Panc1 (cell line): ENCODE measurements at regions not wholly inside any gene's neighbourhood (a gene's known extent, or its start where the extent isn't known, plus 50 kb on each side); places are given as distances from the start of the nearest gene placed in this dataset.

Source experiments
- ATAC-seq: fragments of 200-7000 bp; cut with Tn5 transposase; 2 replicates; pipeline ENCODE4 v1.9.1; 2020; ENCODE audit warnings: mild to moderate bottlenecking, moderate library complexity
- BruUV-seq: library from RNA; stranded (reverse); fragments of 400-500 nt; replicated peaks from 2 replicates; lab custom pipeline; 2021; lab: Mats Ljungman, UMichigan
- CTCF ChIA-PET: fragments of 300-600 bp; sonication (Branson Sonifier 250); formaldehyde crosslinking; loops from one replicate; lab custom pipeline; 2022; ENCODE audit warnings: antibody characterized with exemption; lab: Charles Lee
- POLR2A ChIA-PET: fragments of 300-600 bp; sonication (Branson Sonifier 250); formaldehyde crosslinking; loops from one replicate; lab custom pipeline; 2022; ENCODE audit warnings: antibody characterized with exemption; lab: Charles Lee
- DNase-seq: peaks from one replicate; pipeline ENCODE4 v3.0.0-alpha.2; 2010; ENCODE audit warnings: low read depth, low spot score
- H3K27ac ChIP-seq: 2 replicates; pipeline ENCODE4 v1.5.1; 2011; ENCODE audit warnings: mild to moderate bottlenecking, low read length, inconsistent platforms
- H3K27me3 ChIP-seq: fragments of 200-500 bp; sonication (Bioruptor generic); 2 replicates; pipeline ENCODE4 v1.6.0; 2014; ENCODE audit warnings: low read length, inconsistent platforms; ENCODE audit not compliant: control insufficient read depth, insufficient read depth
- H3K36me3 ChIP-seq: fragments of 200-500 bp; sonication (Bioruptor generic); 2 replicates; pipeline ENCODE4 v1.5.1; 2014; ENCODE audit warnings: inconsistent platforms, mild to moderate bottlenecking, low read length, moderate library complexity; ENCODE audit not compliant: control insufficient read depth, insufficient read depth
- H3K4me1 ChIP-seq: 2 replicates; pipeline ENCODE4 v1.5.1; 2011; ENCODE audit warnings: inconsistent platforms, mild to moderate bottlenecking, low read length, moderate library complexity; ENCODE audit not compliant: control insufficient read depth, insufficient read depth
- H3K4me3 ChIP-seq, 2 experiments: 2 replicates each; pipeline ENCODE4 v1.5.1; 2011 to 2012; ENCODE audit warnings: low read depth in 2 of 2, low read length in 2 of 2, mild to moderate bottlenecking in 2 of 2, inconsistent platforms in 1 of 2, moderate library complexity in 1 of 2
- H3K9me3 ChIP-seq: fragments of 200-500 bp; sonication (Bioruptor generic); 2 replicates; pipeline ENCODE4 v1.5.1; 2014; ENCODE audit warnings: low read depth, mild to moderate bottlenecking, inconsistent platforms, low read length, moderate library complexity; ENCODE audit not compliant: control insufficient read depth, insufficient read depth
- POLR2AphosphoS5 ChIP-seq: IDR thresholded peaks from 2 replicates; pipeline ENCODE4 v1.6.1; 2012; ENCODE audit warnings: mild to moderate bottlenecking, low read depth, low read length, moderate library complexity
- SIN3A ChIP-seq: IDR thresholded peaks from 2 replicates; pipeline ENCODE4 v1.6.1; 2012; ENCODE audit warnings: low read depth, mild to moderate bottlenecking, low read length, moderate library complexity, borderline replicate concordance; ENCODE audit not compliant: insufficient read depth
- TCF7L2 ChIP-seq: IDR thresholded peaks from 2 replicates; pipeline ENCODE4 v1.6.1; 2011; ENCODE audit warnings: mild to moderate bottlenecking, low read depth, low read length, inconsistent platforms
- in situ Hi-C: cut with HindIII; loops from 2 replicates; pipeline ENCODE4 v1.10.0; 2016; ENCODE audit warnings: low sequenced_read_pairs, low pct_unique_long_range_greater_than_20kb
- intact Hi-C: fragments of 100-400 bp; cut with micrococcal nuclease; formaldehyde crosslinking; loops from one replicate; pipeline ENCODE4 v1.10.0; 2022; ENCODE audit not compliant: unreplicated experiment
- TF ChIP-seq, protein P1 (sequence below), 2 experiments: IDR thresholded peaks; 2 replicates each; pipeline ENCODE4 v1.6.1; 2011 to 2012; ENCODE audit warnings: low read depth in 2 of 2, control low read depth in 1 of 2, low read length in 1 of 2, mild to moderate bottlenecking in 1 of 2, moderate library complexity in 1 of 2; ENCODE audit not compliant: insufficient read depth in 1 of 2
- TF ChIP-seq, protein P2 (sequence below): fragments of 450-650 bp; IDR thresholded peaks from 2 replicates; pipeline ENCODE4 v1.5.1; 2017; ENCODE audit warnings: mild to moderate bottlenecking

DNA sequence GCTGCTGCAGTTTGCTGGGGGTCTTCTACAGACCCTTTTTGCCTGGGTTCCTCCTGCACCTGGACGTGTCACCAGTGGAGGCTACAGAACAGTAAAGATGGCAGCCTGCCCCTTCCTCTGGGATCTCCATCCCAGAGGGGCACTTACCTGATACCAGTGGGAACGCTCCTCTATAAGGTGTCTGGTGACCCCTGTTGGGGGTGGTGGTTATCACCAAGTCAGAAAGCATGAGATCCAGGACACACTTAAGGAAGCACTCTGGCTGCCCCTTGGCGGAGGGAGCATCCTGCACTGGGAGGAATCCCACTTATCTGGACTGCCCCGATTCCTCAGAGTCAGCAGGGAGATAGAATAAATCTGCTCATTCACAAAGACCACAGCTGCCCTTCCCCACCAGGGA is 218.9 kb upstream of the GALNTL6 start:
- Histone ChIP-seq H3K36me3 (no peaks in the 10 kb centered on the region), H3K27me3 (no peaks in the 10 kb centered on the region), H3K9me3 (no peaks in the 10 kb centered on the region), H3K27ac (no peak overlapping the region), H3K4me3 (no peak overlapping the region), H3K4me1 (no peaks in the 10 kb centered on the region)
- ATAC-seq: no peak
- intact Hi-C loops: no loop called here
- CTCF ChIA-PET: no interaction called here
- POLR2A ChIA-PET: no interaction called here
- TF ChIP-seq, protein P1, sequence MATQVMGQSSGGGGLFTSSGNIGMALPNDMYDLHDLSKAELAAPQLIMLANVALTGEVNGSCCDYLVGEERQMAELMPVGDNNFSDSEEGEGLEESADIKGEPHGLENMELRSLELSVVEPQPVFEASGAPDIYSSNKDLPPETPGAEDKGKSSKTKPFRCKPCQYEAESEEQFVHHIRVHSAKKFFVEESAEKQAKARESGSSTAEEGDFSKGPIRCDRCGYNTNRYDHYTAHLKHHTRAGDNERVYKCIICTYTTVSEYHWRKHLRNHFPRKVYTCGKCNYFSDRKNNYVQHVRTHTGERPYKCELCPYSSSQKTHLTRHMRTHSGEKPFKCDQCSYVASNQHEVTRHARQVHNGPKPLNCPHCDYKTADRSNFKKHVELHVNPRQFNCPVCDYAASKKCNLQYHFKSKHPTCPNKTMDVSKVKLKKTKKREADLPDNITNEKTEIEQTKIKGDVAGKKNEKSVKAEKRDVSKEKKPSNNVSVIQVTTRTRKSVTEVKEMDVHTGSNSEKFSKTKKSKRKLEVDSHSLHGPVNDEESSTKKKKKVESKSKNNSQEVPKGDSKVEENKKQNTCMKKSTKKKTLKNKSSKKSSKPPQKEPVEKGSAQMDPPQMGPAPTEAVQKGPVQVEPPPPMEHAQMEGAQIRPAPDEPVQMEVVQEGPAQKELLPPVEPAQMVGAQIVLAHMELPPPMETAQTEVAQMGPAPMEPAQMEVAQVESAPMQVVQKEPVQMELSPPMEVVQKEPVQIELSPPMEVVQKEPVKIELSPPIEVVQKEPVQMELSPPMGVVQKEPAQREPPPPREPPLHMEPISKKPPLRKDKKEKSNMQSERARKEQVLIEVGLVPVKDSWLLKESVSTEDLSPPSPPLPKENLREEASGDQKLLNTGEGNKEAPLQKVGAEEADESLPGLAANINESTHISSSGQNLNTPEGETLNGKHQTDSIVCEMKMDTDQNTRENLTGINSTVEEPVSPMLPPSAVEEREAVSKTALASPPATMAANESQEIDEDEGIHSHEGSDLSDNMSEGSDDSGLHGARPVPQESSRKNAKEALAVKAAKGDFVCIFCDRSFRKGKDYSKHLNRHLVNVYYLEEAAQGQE (IDR thresholded peaks at IDR 0.05; ENCODE audit: insufficient read depth in 1 of 2, low read depth in 2 of 2, low read length in 1 of 2): no peak
- in situ Hi-C loops: no loop called here
- no peak for DNase-seq
- BruUV-seq: no TSS peak

- Histone ChIP-seq H3K9me3 (no peaks in the 10 kb centered on the region), H3K36me3 (no peaks in the 10 kb centered on the region), H3K4me1 (no peaks in the 10 kb centered on the region), H3K27ac (no peak overlapping the region), H3K27me3 (no peaks in the 10 kb centered on the region), H3K4me3 (no peak overlapping the region)
- in situ Hi-C loops: no loop called here
- DNase-seq (no peak), ATAC-seq (no peak)
- ChIA-PET POLR2A (no interaction called here), CTCF (no interaction called here)
- TF ChIP-seq POLR2AphosphoS5 (no peak), SIN3A (no peak), TCF7L2 (no peak)
- TF ChIP-seq, protein P1 (IDR thresholded peaks at IDR 0.05; ENCODE audit: insufficient read depth in 1 of 2, low read depth in 2 of 2, low read length in 1 of 2): no peak
- TF ChIP-seq, protein P2, sequence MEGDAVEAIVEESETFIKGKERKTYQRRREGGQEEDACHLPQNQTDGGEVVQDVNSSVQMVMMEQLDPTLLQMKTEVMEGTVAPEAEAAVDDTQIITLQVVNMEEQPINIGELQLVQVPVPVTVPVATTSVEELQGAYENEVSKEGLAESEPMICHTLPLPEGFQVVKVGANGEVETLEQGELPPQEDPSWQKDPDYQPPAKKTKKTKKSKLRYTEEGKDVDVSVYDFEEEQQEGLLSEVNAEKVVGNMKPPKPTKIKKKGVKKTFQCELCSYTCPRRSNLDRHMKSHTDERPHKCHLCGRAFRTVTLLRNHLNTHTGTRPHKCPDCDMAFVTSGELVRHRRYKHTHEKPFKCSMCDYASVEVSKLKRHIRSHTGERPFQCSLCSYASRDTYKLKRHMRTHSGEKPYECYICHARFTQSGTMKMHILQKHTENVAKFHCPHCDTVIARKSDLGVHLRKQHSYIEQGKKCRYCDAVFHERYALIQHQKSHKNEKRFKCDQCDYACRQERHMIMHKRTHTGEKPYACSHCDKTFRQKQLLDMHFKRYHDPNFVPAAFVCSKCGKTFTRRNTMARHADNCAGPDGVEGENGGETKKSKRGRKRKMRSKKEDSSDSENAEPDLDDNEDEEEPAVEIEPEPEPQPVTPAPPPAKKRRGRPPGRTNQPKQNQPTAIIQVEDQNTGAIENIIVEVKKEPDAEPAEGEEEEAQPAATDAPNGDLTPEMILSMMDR: no peak
- no TSS peak for BruUV-seq
- intact Hi-C loops: no loop called here
Measured at GRCh38 chr4:171590716-171591115, 222.5 kb upstream of the GALNTL6 start.
